ENCODE measurements at regions not wholly inside any gene's neighbourhood (a gene's known extent, or its start where the extent isn't known, plus 50 kb on each side); places are given as distances from the start of the nearest gene placed in this dataset.

DNA sequence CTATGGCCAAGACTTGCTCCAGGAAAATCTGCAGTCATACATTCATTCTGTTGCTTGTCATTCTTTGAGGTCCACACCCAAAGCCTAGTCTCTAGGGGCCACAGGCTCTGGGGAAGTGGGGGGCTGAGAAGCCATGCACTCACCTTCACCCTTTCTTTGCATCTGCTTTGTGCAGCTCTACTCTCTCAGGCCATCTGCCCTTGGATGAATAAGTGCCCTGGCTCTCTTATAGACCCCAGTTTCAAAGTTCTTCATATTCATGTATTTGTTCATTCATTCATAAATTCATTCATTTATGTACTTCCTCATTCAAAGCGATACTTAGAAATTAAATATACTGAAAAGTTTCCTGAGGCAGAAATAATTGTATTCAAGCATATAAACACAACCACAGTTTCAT lies 130.3 kb upstream of the FAM98A start:
- Histone ChIP-seq H3K9me3 (ENCODE audit: insufficient read depth, low read length) (no peaks in the 10 kb centered on the region), H3K4me2 (ENCODE audit: low read depth, low read length, poor library complexity, severe bottlenecking) (no peak overlapping the region), H3F3A (ENCODE audit: insufficient read depth) (no peaks in the 10 kb centered on the region), H3K27me3 (ENCODE audit: low read length) (no peaks in the 10 kb centered on the region), H3K36me3 (ENCODE audit: low read length) (no peaks in the 10 kb centered on the region), H3K79me2 (ENCODE audit: insufficient read depth, low read length) (no peaks in the 10 kb centered on the region), H2AFZ (ENCODE audit: low read depth, low read length, severe bottlenecking) (no peak overlapping the region), H3K9ac (ENCODE audit: low read length) (no peak overlapping the region), H4K20me1 (ENCODE audit: low read depth, low read length) (no peaks in the 10 kb centered on the region), H3K4me3 (ENCODE audit: insufficient read depth, low read length, poor library complexity, severe bottlenecking) (no peak overlapping the region), H3K9me2 (replicated peaks; ENCODE audit: insufficient read depth, low read length) (no peaks in the 10 kb centered on the region), H3K27ac (ENCODE audit: low read depth, low read length) (no peak overlapping the region)
- TF ChIP-seq, protein P1, sequence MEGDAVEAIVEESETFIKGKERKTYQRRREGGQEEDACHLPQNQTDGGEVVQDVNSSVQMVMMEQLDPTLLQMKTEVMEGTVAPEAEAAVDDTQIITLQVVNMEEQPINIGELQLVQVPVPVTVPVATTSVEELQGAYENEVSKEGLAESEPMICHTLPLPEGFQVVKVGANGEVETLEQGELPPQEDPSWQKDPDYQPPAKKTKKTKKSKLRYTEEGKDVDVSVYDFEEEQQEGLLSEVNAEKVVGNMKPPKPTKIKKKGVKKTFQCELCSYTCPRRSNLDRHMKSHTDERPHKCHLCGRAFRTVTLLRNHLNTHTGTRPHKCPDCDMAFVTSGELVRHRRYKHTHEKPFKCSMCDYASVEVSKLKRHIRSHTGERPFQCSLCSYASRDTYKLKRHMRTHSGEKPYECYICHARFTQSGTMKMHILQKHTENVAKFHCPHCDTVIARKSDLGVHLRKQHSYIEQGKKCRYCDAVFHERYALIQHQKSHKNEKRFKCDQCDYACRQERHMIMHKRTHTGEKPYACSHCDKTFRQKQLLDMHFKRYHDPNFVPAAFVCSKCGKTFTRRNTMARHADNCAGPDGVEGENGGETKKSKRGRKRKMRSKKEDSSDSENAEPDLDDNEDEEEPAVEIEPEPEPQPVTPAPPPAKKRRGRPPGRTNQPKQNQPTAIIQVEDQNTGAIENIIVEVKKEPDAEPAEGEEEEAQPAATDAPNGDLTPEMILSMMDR (IDR thresholded peaks at IDR 0.05; ENCODE audit: insufficient read depth, low read length, poor library complexity, severe bottlenecking), result no peak
- TF ChIP-seq EZH2phosphoT487 (conservative IDR thresholded peaks at IDR 0.05; ENCODE audit: low read length), result no peak

DNA sequence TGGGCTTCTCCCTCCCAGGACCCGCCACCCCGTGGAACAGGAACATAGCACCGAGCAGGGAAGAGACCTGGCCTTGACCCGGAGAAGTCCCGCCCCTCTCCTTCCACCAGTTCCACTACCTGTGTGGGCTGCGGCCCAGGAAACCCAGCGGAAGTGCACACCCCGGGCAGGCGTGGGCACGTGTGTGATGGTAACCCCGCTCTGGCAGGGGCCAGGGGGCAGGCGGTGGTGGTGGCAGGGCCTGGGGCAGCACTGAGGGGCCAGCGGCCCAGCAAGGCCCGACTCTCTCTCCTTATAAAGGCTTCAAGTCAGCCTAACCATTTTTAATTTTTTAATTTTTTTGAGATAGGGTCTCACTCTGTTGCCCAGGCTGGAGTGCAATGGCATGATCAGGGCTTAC lies 129.0 kb upstream of the FAM98A start:
- Histone ChIP-seq H3K4me2 (ENCODE audit: low read depth, low read length, poor library complexity, severe bottlenecking) (no peak overlapping the region), H3K9me2 (replicated peaks; ENCODE audit: insufficient read depth, low read length) (no peaks in the 10 kb centered on the region), H3K27ac (ENCODE audit: low read depth, low read length) (no peak overlapping the region), H3K4me3 (ENCODE audit: insufficient read depth, low read length, poor library complexity, severe bottlenecking) (no peak overlapping the region), H4K20me1 (ENCODE audit: low read depth, low read length) (no peaks in the 10 kb centered on the region), H3K9me3 (ENCODE audit: insufficient read depth, low read length) (no peaks in the 10 kb centered on the region), H3F3A (ENCODE audit: insufficient read depth) (no peaks in the 10 kb centered on the region), H3K27me3 (ENCODE audit: low read length) (no peaks in the 10 kb centered on the region), H2AFZ (ENCODE audit: low read depth, low read length, severe bottlenecking) (no peak overlapping the region), H3K9ac (ENCODE audit: low read length) (no peak overlapping the region), H3K79me2 (ENCODE audit: insufficient read depth, low read length) (no peaks in the 10 kb centered on the region), H3K36me3 (ENCODE audit: low read length) (no peaks in the 10 kb centered on the region)
- TF ChIP-seq EZH2phosphoT487 (conservative IDR thresholded peaks at IDR 0.05; ENCODE audit: low read length), result no peak
- TF ChIP-seq, protein P1 (IDR thresholded peaks at IDR 0.05; ENCODE audit: insufficient read depth, low read length, poor library complexity, severe bottlenecking), result no peak

DNA sequence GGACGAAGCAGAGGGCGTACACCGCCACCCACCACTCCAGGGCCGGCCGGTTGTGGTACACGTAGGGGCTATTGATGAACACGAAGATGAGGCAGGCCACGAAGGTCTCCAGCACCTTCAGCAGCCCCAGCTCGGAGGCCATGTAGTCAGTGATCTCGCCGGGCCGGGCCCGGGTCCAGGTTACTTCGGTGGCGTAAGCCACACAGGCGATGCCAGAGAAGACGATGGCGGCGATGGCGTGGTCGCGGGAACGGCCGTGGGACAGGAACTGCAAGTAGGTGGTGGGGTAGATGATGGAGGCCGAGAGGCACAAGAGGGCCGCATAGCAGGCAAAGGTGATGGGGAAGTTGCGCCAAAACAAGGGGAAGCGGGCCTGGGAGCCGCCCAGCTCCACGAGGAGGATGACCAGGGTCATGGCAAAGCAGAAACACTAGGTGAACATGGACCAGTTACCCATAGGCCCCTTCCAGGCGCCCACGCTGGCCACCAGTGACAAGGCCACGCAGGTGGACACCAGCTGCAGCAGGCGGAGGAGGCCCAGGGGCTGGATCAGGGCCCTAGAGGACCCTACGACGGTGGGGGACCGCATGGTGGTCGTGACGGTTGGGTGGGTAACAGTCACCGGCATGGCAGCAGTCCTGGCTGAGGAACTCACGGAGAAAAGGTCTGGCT lies 128.4 kb upstream of the FAM98A start:
- H3K4me2 ChIP-seq (ENCODE audit: low read depth, low read length, poor library complexity, severe bottlenecking), result no peak overlapping the region
- H3F3A ChIP-seq (ENCODE audit: insufficient read depth), result no peaks in the 10 kb centered on the region
- TF ChIP-seq, protein P1 (IDR thresholded peaks at IDR 0.05; ENCODE audit: insufficient read depth, low read length, poor library complexity, severe bottlenecking), result no peak
- TF ChIP-seq EZH2phosphoT487 (conservative IDR thresholded peaks at IDR 0.05; ENCODE audit: low read length), result no peak
- H3K9ac ChIP-seq (ENCODE audit: low read length), result no peak overlapping the region
- no peak overlapping the region for H2AFZ ChIP-seq (ENCODE audit: low read depth, low read length, severe bottlenecking)
- no peaks in the 10 kb centered on the region for H3K36me3 ChIP-seq (ENCODE audit: low read length)
- H3K27me3 ChIP-seq (ENCODE audit: low read length), result no peaks in the 10 kb centered on the region
- no peaks in the 10 kb centered on the region for H4K20me1 ChIP-seq (ENCODE audit: low read depth, low read length)
- H3K79me2 ChIP-seq (ENCODE audit: insufficient read depth, low read length), result no peaks in the 10 kb centered on the region
- no peaks in the 10 kb centered on the region for H3K9me2 ChIP-seq (replicated peaks; ENCODE audit: insufficient read depth, low read length)
- no peaks in the 10 kb centered on the region for H3K9me3 ChIP-seq (ENCODE audit: insufficient read depth, low read length)
- no peak overlapping the region for H3K27ac ChIP-seq (ENCODE audit: low read depth, low read length)
- no peak overlapping the region for H3K4me3 ChIP-seq (ENCODE audit: insufficient read depth, low read length, poor library complexity, severe bottlenecking)

Measured in SU-DHL-6 (cell line).